ENCODE measurements at regions not wholly inside any gene's neighbourhood (a gene's known extent, or its start where the extent isn't known, plus 50 kb on each side); places are given as distances from the start of the nearest gene placed in this dataset.

DNA sequence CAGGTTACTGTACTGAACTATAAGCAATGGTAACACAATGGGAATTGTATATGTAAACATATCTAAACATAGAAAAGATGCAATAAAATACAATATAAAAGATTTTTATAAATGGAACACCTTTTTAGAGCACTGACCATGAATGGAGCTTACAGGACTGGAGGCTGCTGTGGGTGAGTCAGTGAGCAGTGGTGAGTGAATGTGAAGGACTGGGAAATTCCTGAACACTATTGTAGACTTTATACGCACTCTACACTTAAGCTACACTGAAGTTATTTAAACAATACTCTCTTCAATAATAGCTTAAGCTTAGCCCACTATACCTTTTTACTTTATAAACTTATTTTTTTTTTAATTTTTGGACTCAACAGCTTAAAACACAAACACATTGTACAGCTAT, 313.5 kb downstream of the KCNC2 start:
- intact Hi-C loops (cut with micrococcal nuclease; ENCODE audit: unreplicated experiment), result no loop called here
- CTCF ChIA-PET (ENCODE audit: low intra/inter-chr PET ratio, low total read pairs), result no interaction called here
- H3K27ac ChIP-seq (ENCODE audit: extremely low read length, insufficient read depth, low read length), result no peak overlapping the region
- WGBS (ENCODE audit: low lambda C conversion rate), result 0% methylated on average over 1 of the region's 1 CpG
- FAIRE-seq (no peak), DNase-seq (ENCODE audit: low spot score) (no peak), ATAC-seq (no peak)
- no peaks in the 10 kb centered on the region for H4K20me1 ChIP-seq (ENCODE audit: insufficient read depth, low read length)
- H3K4me1 ChIP-seq (ENCODE audit: insufficient read depth, low read length), result no peaks in the 10 kb centered on the region
- no peaks in the 10 kb centered on the region for H3K9me3 ChIP-seq (ENCODE audit: low read length)
- no peaks in the 10 kb centered on the region for H3K27me3 ChIP-seq (ENCODE audit: control insufficient read depth in 1 of 2, insufficient read depth in 2 of 2, low read length in 2 of 2)
- H3K9ac ChIP-seq (ENCODE audit: insufficient read depth, low read depth, low read length), result no peak overlapping the region
- H2AFZ ChIP-seq (ENCODE audit: low read length), result no peak overlapping the region
- H3K79me2 ChIP-seq (ENCODE audit: insufficient read depth, low read length), result no peaks in the 10 kb centered on the region
- BruUV-seq (replicated peaks), result no TSS peak
- no peak overlapping the region for H3K4me3 ChIP-seq (replicated peaks in 1 of 3; ENCODE audit: insufficient read depth in 1 of 3, low read depth in 2 of 3, low read length in 3 of 3)
- H3K4me2 ChIP-seq (ENCODE audit: low read depth, low read length), result no peak overlapping the region
- in situ Hi-C loops (cut with HindIII; ENCODE audit: extremely low pct_ligation_motif_present, low pct_unique_long_range_greater_than_20kb), result no loop called here
- POLR2A ChIA-PET, result no interaction called here
- H3K36me3 ChIP-seq (replicated peaks in 1 of 2; ENCODE audit: control insufficient read depth in 1 of 2, insufficient read depth in 2 of 2, low read length in 2 of 2), result no peaks in the 10 kb centered on the region
- TF ChIP-seq MEIS2 (CRISPR knock-in tag; IDR thresholded peaks at IDR 0.05) (no peak), TCF7L2 (IDR thresholded peaks at IDR 0.05; ENCODE audit: low read depth, low read length) (no peak), PHF8 (CRISPR knock-in tag; IDR thresholded peaks at IDR 0.05) (no peak), STAT5B (CRISPR knock-in tag; IDR thresholded peaks at IDR 0.05) (no peak), RBFOX2 (IDR thresholded peaks at IDR 0.05; ENCODE audit: low read depth, low read length) (no peak), ZNF44 (CRISPR knock-in tag; IDR thresholded peaks at IDR 0.05) (no peak), ZNF274 (CRISPR knock-in tag; IDR thresholded peaks at IDR 0.05) (no peak), ZNF891 (CRISPR knock-in tag; IDR thresholded peaks at IDR 0.05) (no peak), KDM6A (CRISPR knock-in tag; IDR thresholded peaks at IDR 0.05; ENCODE audit: low read depth) (no peak), NPAS2 (CRISPR knock-in tag; IDR thresholded peaks at IDR 0.05; ENCODE audit: borderline replicate concordance) (no peak), POLR2AphosphoS2 (IDR thresholded peaks at IDR 0.05; ENCODE audit: low read depth, low read length) (no peak)
- TF ChIP-seq, protein P1, sequence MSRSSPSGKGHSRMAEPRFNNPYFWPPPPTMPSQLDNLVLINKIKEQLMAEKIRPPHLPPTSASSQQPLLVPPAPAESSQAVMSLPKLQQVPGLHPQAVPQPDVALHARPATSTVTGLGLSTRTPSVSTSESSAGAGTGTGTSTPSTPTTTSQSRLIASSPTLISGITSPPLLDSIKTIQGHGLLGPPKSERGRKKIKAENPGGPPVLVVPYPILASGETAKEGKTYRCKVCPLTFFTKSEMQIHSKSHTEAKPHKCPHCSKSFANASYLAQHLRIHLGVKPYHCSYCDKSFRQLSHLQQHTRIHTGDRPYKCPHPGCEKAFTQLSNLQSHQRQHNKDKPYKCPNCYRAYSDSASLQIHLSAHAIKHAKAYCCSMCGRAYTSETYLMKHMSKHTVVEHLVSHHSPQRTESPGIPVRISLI (CRISPR knock-in tag; IDR thresholded peaks at IDR 0.05; ENCODE audit: borderline replicate concordance), result no peak
- TF ChIP-seq, protein P2, sequence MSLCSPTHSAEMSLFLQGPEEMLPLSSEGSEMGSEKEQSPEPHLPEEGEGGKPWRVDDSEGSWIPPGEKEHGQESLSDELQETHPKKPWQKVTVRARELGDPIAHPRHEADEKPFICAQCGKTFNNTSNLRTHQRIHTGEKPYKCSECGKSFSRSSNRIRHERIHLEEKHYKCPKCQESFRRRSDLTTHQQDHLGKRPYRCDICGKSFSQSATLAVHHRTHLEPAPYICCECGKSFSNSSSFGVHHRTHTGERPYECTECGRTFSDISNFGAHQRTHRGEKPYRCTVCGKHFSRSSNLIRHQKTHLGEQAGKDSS (CRISPR knock-in tag; IDR thresholded peaks at IDR 0.05; ENCODE audit: borderline replicate concordance, low read depth), result no peak
- TF ChIP-seq, protein P3, sequence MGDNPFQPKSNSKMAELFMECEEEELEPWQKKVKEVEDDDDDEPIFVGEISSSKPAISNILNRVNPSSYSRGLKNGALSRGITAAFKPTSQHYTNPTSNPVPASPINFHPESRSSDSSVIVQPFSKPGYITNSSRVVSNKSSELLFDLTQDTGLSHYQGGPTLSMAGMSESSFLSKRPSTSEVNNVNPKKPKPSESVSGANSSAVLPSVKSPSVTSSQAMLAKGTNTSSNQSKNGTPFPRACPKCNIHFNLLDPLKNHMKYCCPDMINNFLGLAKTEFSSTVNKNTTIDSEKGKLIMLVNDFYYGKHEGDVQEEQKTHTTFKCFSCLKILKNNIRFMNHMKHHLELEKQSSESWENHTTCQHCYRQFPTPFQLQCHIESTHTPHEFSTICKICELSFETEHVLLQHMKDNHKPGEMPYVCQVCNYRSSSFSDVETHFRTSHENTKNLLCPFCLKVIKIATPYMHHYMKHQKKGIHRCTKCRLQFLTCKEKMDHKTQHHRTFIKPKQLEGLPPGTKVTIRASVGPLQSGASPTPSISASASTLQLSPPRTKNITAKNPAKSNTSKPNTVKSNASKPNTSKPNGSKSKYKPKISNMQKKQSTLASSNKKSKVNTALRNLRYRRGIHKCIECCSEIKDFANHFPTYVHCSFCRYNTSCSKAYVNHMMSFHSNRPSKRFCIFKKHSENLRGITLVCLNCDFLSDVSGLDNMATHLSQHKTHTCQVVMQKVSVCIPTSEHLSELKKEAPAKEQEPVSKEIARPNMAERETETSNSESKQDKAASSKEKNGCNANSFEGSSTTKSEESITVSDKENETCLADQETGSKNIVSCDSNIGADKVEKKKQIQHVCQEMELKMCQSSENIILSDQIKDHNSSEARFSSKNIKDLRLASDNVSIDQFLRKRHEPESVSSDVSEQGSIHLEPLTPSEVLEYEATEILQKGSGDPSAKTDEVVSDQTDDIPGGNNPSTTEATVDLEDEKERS (CRISPR knock-in tag; IDR thresholded peaks at IDR 0.05), result no peak
- TF ChIP-seq, protein P4, sequence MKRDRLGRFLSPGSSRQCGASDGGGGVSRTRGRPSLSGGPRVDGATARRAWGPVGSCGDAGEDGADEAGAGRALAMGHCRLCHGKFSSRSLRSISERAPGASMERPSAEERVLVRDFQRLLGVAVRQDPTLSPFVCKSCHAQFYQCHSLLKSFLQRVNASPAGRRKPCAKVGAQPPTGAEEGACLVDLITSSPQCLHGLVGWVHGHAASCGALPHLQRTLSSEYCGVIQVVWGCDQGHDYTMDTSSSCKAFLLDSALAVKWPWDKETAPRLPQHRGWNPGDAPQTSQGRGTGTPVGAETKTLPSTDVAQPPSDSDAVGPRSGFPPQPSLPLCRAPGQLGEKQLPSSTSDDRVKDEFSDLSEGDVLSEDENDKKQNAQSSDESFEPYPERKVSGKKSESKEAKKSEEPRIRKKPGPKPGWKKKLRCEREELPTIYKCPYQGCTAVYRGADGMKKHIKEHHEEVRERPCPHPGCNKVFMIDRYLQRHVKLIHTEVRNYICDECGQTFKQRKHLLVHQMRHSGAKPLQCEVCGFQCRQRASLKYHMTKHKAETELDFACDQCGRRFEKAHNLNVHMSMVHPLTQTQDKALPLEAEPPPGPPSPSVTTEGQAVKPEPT (CRISPR knock-in tag; IDR thresholded peaks at IDR 0.05; ENCODE audit: low read depth), result no peak
- TF ChIP-seq, protein P5, sequence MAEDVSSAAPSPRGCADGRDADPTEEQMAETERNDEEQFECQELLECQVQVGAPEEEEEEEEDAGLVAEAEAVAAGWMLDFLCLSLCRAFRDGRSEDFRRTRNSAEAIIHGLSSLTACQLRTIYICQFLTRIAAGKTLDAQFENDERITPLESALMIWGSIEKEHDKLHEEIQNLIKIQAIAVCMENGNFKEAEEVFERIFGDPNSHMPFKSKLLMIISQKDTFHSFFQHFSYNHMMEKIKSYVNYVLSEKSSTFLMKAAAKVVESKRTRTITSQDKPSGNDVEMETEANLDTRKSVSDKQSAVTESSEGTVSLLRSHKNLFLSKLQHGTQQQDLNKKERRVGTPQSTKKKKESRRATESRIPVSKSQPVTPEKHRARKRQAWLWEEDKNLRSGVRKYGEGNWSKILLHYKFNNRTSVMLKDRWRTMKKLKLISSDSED (CRISPR knock-in tag; IDR thresholded peaks at IDR 0.05), result no peak

Measured in HepG2 (cell line).